ENCODE measurements at regions not wholly inside any gene's neighbourhood (a gene's known extent, or its start where the extent isn't known, plus 50 kb on each side); places are given as distances from the start of the nearest gene placed in this dataset.

DNA sequence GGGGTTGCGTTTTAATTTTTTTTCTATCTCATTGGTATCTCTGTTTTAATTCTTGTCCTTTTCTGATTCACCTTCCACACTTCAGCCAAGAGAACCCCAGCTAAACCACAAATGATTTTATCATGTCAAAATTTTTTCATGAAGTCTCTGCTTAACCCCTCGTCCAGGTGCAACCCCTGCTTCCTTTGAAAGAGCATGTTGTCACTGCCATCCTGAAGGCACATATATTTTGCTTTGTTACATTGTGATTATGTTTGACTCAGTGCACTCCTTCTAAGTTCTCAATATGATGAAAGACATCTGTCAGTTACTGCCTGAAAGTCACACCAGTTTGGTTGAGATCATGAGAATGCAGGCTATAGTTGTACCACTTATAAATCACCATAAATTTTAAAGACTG is 99.9 kb upstream of the FMR1 start:
- no peak for DNase-seq
- Mint-ChIP-seq H3K27me3 (no peaks in the 10 kb centered on the region), H3K9me3 (no peaks in the 10 kb centered on the region), H3K4me3 (no peak overlapping the region), H3K36me3 (ENCODE audit: low read depth) (no peaks in the 10 kb centered on the region), H3K4me1 (no peaks in the 10 kb centered on the region), H3K27ac (no peak overlapping the region)
- ChIA-PET POLR2A (no interaction called here), CTCF (no interaction called here)

DNA sequence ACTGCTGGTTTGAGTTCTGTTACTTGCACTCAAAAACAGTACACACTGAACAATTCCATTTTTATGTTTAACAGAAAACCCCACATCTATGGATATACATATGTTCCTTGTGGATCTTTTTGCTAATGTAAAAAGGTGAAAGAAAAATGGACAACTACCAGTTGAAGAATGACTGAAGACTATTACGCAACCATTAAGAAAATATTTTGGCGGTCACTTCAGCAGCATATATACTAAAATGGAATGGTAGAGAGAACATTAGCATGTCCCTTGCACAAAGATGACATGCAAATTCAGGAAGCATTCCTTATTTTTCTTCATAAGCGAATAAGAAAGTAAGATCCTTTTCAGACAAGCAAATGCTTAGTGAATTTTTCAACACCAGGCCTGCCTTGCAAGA is 84.6 kb upstream of the FMR1 start:
- Mint-ChIP-seq H3K36me3 (ENCODE audit: low read depth) (no peaks in the 10 kb centered on the region), H3K4me3 (no peak overlapping the region), H3K9me3 (peaks cover 4% of the 10 kb centered on the region), H3K27me3 (no peaks in the 10 kb centered on the region), H3K27ac (no peak overlapping the region), H3K4me1 (no peaks in the 10 kb centered on the region)
- no peak for DNase-seq
- ChIA-PET POLR2A (no interaction called here), CTCF (no interaction called here)

GRCh38 chrX:147828719-147829118 is 83.0 kb upstream of the FMR1 start:
- peaks cover 3% of the 10 kb centered on the region for H3K27me3 Mint-ChIP-seq
- DNase-seq: no peak
- H3K4me1 Mint-ChIP-seq: no peaks in the 10 kb centered on the region
- CTCF ChIA-PET: no interaction called here
- no peak overlapping the region for H3K4me3 Mint-ChIP-seq
- no peak overlapping the region for H3K27ac Mint-ChIP-seq
- H3K9me3 Mint-ChIP-seq: no peaks in the 10 kb centered on the region
- no peaks in the 10 kb centered on the region for H3K36me3 Mint-ChIP-seq (ENCODE audit: low read depth)
- POLR2A ChIA-PET: no interaction called here

GRCh38 chrX:147832707-147833348 is 78.9 kb upstream of the FMR1 start:
- peaks cover 6% of the 10 kb centered on the region for H3K27me3 Mint-ChIP-seq
- no peaks in the 10 kb centered on the region for H3K4me1 Mint-ChIP-seq
- CTCF ChIA-PET: no interaction called here
- POLR2A ChIA-PET: no interaction called here
- DNase-seq: no peak
- H3K4me3 Mint-ChIP-seq: no peak overlapping the region
- no peaks in the 10 kb centered on the region for H3K9me3 Mint-ChIP-seq
- H3K36me3 Mint-ChIP-seq (ENCODE audit: low read depth): no peaks in the 10 kb centered on the region
- no peak overlapping the region for H3K27ac Mint-ChIP-seq

GRCh38 chrX:147838465-147839131 is 73.1 kb upstream of the FMR1 start:
- Mint-ChIP-seq H3K4me3 (no peak overlapping the region), H3K4me1 (no peaks in the 10 kb centered on the region), H3K9me3 (no peaks in the 10 kb centered on the region), H3K27me3 (peaks cover 3% of the 10 kb centered on the region), H3K27ac (no peak overlapping the region), H3K36me3 (ENCODE audit: low read depth) (no peaks in the 10 kb centered on the region)
- POLR2A ChIA-PET: no interaction called here
- CTCF ChIA-PET: no interaction called here
- no peak for DNase-seq

DNA sequence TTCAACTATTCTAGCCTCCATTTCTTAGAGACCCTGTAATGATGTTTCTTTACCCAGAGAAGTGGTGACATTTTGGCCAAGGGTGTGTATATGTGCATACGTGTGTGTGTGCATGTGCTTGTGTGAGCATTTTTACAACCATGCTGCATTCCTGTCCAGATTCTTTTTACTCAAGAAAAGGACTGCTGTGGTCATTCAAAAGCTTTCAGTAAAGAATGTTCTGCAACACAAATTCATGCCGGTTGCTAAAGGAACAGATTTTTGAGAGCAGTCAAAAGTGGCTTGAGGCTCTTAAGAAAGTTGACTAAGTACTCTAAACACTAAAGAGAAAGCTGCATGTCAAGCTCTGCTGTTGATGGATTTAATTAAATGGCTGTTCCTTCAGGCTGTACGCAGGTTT is 65.0 kb upstream of the FMR1 start:
- no peaks in the 10 kb centered on the region for H3K36me3 Mint-ChIP-seq (ENCODE audit: low read depth)
- H3K27ac Mint-ChIP-seq: no peak overlapping the region
- no peaks in the 10 kb centered on the region for H3K27me3 Mint-ChIP-seq
- POLR2A ChIA-PET: no interaction called here
- H3K4me3 Mint-ChIP-seq: no peak overlapping the region
- no peak for DNase-seq
- no peaks in the 10 kb centered on the region for H3K9me3 Mint-ChIP-seq
- CTCF ChIA-PET: no interaction called here
- no peaks in the 10 kb centered on the region for H3K4me1 Mint-ChIP-seq

DNA sequence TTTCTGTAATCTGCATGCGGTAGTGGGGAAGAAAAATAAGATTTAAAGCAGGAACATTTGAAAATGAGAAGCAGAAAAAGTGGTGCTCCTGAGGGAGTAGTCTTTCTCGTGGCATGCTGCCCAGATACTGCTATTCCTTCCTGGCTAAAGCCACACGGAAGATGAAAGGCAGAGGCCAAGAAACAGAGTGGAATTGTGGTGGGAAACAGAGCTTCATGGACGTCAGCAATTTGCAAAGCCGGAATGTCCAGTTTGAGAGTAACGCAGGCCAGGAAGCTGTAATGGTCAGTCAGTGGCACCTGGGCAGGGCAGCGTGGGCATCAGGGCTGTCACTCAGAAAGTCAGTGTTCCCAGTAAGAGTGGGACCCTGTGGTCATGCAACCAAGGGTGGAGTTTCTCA is 63.7 kb upstream of the FMR1 start:
- ChIA-PET POLR2A (no interaction called here), CTCF (no interaction called here)
- Mint-ChIP-seq H3K27me3 (no peaks in the 10 kb centered on the region), H3K4me3 (no peak overlapping the region), H3K9me3 (no peaks in the 10 kb centered on the region), H3K4me1 (no peaks in the 10 kb centered on the region), H3K27ac (no peak overlapping the region), H3K36me3 (ENCODE audit: low read depth) (no peaks in the 10 kb centered on the region)
- no peak for DNase-seq

DNA sequence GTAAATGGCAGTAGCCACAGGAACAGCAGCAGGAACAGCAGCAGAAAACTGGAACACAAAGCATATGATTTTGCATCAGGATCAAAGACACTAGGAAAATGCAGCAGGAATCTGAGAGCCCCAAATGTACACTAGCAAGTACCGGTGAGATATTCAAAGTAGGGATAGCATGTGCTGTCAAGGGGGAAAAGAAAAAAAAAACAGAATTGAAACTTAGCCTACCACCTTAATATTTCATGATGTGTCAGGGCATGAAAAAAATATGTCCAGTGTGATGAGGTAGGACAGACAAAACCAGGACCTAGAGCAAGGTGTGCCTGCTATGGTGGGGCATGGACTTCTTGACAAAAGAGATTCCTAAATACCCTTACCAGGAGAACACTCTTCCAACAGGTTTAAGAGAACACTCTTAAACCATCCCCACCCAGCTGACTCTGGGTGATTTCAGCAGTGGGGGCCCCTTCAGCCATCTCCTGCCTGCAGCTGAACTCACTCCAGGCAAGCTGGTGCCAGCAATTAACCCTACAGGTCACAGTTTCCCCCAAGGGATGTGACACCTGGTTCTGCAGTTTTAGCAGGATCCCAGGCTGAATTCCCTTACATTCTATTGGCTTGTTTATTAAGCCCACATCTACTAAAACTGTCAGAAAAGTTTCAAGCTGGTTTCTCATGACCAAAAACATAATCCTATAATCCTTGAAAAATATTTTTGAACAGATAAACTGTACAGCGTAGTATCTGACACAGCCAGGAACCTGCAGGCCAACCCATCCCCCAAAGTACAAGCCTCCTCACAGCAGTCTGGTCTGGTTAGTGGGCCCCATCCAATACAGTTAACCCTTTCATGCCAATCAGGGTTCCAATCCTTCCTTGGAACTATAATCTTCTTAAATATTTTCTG is 62.9 kb upstream of the FMR1 start:
- CTCF ChIA-PET: no interaction called here

DNA sequence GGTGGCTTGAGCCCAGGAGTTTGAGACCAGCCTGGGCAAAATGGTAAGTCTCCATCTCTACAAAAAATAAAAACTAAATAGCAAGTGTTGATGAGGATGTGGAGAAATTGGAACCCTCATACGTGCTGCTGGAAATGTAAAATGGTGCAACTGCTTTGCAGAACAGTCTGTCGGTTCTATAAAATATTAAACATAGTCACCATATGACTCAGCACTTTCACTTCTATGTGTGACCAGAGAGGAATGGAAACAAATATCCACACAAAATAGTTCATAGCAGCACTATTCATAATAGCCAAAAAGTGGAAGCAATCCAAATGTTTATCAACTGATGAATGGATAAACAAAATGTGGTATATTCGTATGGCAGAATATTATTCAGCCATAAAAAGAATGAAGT is 60.8 kb upstream of the FMR1 start:
- no peak overlapping the region for H3K27ac Mint-ChIP-seq
- CTCF ChIA-PET: no interaction called here
- no peaks in the 10 kb centered on the region for H3K27me3 Mint-ChIP-seq

More for the DNA sequence above, 62.9 kb upstream of the FMR1 start:
- H3K9me3 Mint-ChIP-seq: no peaks in the 10 kb centered on the region
- POLR2A ChIA-PET: no interaction called here
- no peaks in the 10 kb centered on the region for H3K36me3 Mint-ChIP-seq (ENCODE audit: low read depth)
- H3K4me1 Mint-ChIP-seq: no peaks in the 10 kb centered on the region
- H3K27me3 Mint-ChIP-seq: no peaks in the 10 kb centered on the region
- DNase-seq: no peak
- H3K4me3 Mint-ChIP-seq: no peak overlapping the region
- H3K27ac Mint-ChIP-seq: no peak overlapping the region

GRCh38 chrX:147853701-147854100 is 58.0 kb upstream of the FMR1 start:
- POLR2A ChIA-PET: no interaction called here
- DNase-seq: no peak
- CTCF ChIA-PET: no interaction called here
- H3K27ac Mint-ChIP-seq: no peak overlapping the region
- H3K27me3 Mint-ChIP-seq: no peaks in the 10 kb centered on the region
- H3K4me3 Mint-ChIP-seq: no peak overlapping the region
- H3K4me1 Mint-ChIP-seq: no peaks in the 10 kb centered on the region
- H3K36me3 Mint-ChIP-seq (ENCODE audit: low read depth): no peaks in the 10 kb centered on the region
- H3K9me3 Mint-ChIP-seq: no peaks in the 10 kb centered on the region

More for the DNA sequence above, 60.8 kb upstream of the FMR1 start:
- no peak for DNase-seq
- Mint-ChIP-seq H3K36me3 (ENCODE audit: low read depth) (no peaks in the 10 kb centered on the region), H3K4me3 (no peak overlapping the region), H3K9me3 (no peaks in the 10 kb centered on the region), H3K4me1 (no peaks in the 10 kb centered on the region)
- POLR2A ChIA-PET: no interaction called here

DNA sequence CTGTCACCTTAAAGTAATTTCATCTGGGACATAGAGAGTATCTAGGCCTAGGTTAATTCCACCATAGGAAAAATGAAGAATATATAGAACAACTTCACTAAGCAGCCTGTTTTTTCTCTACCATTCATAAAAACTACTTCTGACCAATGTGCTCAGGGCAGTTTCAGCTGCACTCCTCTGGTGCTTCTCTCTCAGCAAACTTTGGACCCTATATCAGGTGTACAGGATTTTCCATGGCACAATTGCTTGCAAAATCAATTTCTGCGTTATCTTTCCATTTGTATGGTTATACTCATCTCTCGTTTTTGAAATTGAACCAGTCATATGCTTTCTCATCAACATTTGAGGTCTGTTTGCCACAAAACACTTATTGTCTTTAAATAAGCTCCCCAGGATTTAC is 52.1 kb upstream of the FMR1 start:
- Mint-ChIP-seq H3K4me3 (no peak overlapping the region), H3K9me3 (no peaks in the 10 kb centered on the region), H3K27me3 (no peaks in the 10 kb centered on the region), H3K27ac (no peak overlapping the region), H3K4me1 (no peaks in the 10 kb centered on the region), H3K36me3 (ENCODE audit: low read depth) (no peaks in the 10 kb centered on the region)
- ChIA-PET CTCF (no interaction called here), POLR2A (no interaction called here)
- no peak for DNase-seq

Data from activated CD4-positive, alpha-beta memory T cell treated with anti-CD3 and anti-CD28 coated beads, Interleukin-2, amount 10 ng/mL, durations not matched to agents 7 days and 5 days (primary cell).